ENCODE measurements at regions not wholly inside any gene's neighbourhood (a gene's known extent, or its start where the extent isn't known, plus 50 kb on each side); places are given as distances from the start of the nearest gene placed in this dataset.

- Histone ChIP-seq H3K27ac (ENCODE audit: low read depth, low read length) (peak overlapping the region; percentile 27), H3K4me3 (ENCODE audit: insufficient read depth, low read length) (peak overlapping the region; percentile 49)
- no peak for TF ChIP-seq CTCF (IDR thresholded peaks at IDR 0.05; ENCODE audit: extremely low read depth, low read depth, low read length)
These were observed 90.6 kb downstream of the SPRY2 start for GRCh38 chr13:80250213-80250810.

GRCh38 chr13:80249516-80250212, 91.3 kb downstream of the SPRY2 start:
- peak overlapping the region; percentile 49 for H3K4me3 ChIP-seq (ENCODE audit: insufficient read depth, low read length)
- H2AFZ ChIP-seq (ENCODE audit: low read length), result peak overlapping the region; percentile 64
- DNase-seq (ENCODE audit: insufficient read length, low spot score, missing footprints), result no peak
- no peaks in the 10 kb centered on the region for H4K20me1 ChIP-seq (ENCODE audit: insufficient read depth, low read length)
- H3K9me3 ChIP-seq (ENCODE audit: low read depth, low read length), result no peaks in the 10 kb centered on the region
- H3K36me3 ChIP-seq (ENCODE audit: insufficient read depth, low read length), result no peaks in the 10 kb centered on the region
- no peaks in the 10 kb centered on the region for H3K79me2 ChIP-seq (ENCODE audit: insufficient read depth, low read length)
- peaks cover 4% of the 10 kb centered on the region for H3K4me1 ChIP-seq (ENCODE audit: insufficient read depth, low read length)
- no peaks in the 10 kb centered on the region for H3K27me3 ChIP-seq (ENCODE audit: insufficient read depth, low read length)
- no peak for TF ChIP-seq CTCF (IDR thresholded peaks at IDR 0.05; ENCODE audit: extremely low read depth, low read depth, low read length)
- peak overlapping the region; percentile 27 for H3K27ac ChIP-seq (ENCODE audit: low read depth, low read length)
- H3K4me2 ChIP-seq (ENCODE audit: insufficient read depth, low read length), result peak overlapping the region; percentile 75

More at GRCh38 chr13:80250213-80250810, 90.6 kb downstream of the SPRY2 start:
- Histone ChIP-seq H3K4me2 (ENCODE audit: insufficient read depth, low read length) (peak overlapping the region; percentile 75), H3K9me3 (ENCODE audit: low read depth, low read length) (no peaks in the 10 kb centered on the region), H3K36me3 (ENCODE audit: insufficient read depth, low read length) (no peaks in the 10 kb centered on the region), H3K79me2 (ENCODE audit: insufficient read depth, low read length) (no peaks in the 10 kb centered on the region), H4K20me1 (ENCODE audit: insufficient read depth, low read length) (no peaks in the 10 kb centered on the region), H2AFZ (ENCODE audit: low read length) (peak overlapping the region; percentile 64), H3K27me3 (ENCODE audit: insufficient read depth, low read length) (no peaks in the 10 kb centered on the region), H3K4me1 (ENCODE audit: insufficient read depth, low read length) (peaks cover 4% of the 10 kb centered on the region)
- DNase-seq (ENCODE audit: insufficient read length, low spot score, missing footprints), result peak; percentile 3

- Histone ChIP-seq H3K27me3 (ENCODE audit: insufficient read depth, low read length) (no peaks in the 10 kb centered on the region), H4K20me1 (ENCODE audit: insufficient read depth, low read length) (no peaks in the 10 kb centered on the region), H3K79me2 (ENCODE audit: insufficient read depth, low read length) (no peaks in the 10 kb centered on the region), H2AFZ (ENCODE audit: low read length) (peak overlapping the region; percentile 24), H3K4me2 (ENCODE audit: insufficient read depth, low read length) (no peak overlapping the region), H3K4me1 (ENCODE audit: insufficient read depth, low read length) (peaks cover 4% of the 10 kb centered on the region), H3K9me3 (ENCODE audit: low read depth, low read length) (no peaks in the 10 kb centered on the region), H3K27ac (ENCODE audit: low read depth, low read length) (no peak overlapping the region), H3K4me3 (ENCODE audit: insufficient read depth, low read length) (no peak overlapping the region), H3K36me3 (ENCODE audit: insufficient read depth, low read length) (no peaks in the 10 kb centered on the region)
- no peak for DNase-seq (ENCODE audit: insufficient read length, low spot score, missing footprints)
- TF ChIP-seq CTCF (IDR thresholded peaks at IDR 0.05; ENCODE audit: extremely low read depth, low read depth, low read length), result no peak
These were observed 95.7 kb downstream of the SPRY2 start for GRCh38 chr13:80245162-80245733.

- Histone ChIP-seq H3K79me2 (ENCODE audit: insufficient read depth, low read length) (no peaks in the 10 kb centered on the region), H3K4me1 (ENCODE audit: insufficient read depth, low read length) (peaks cover 1% of the 10 kb centered on the region), H3K27me3 (ENCODE audit: insufficient read depth, low read length) (no peaks in the 10 kb centered on the region), H3K27ac (ENCODE audit: low read depth, low read length) (no peak overlapping the region), H3K9me3 (ENCODE audit: low read depth, low read length) (no peaks in the 10 kb centered on the region), H3K4me3 (ENCODE audit: insufficient read depth, low read length) (no peak overlapping the region), H3K4me2 (ENCODE audit: insufficient read depth, low read length) (no peak overlapping the region), H4K20me1 (ENCODE audit: insufficient read depth, low read length) (no peaks in the 10 kb centered on the region), H3K36me3 (ENCODE audit: insufficient read depth, low read length) (no peaks in the 10 kb centered on the region), H2AFZ (ENCODE audit: low read length) (no peak overlapping the region)
- no peak for TF ChIP-seq CTCF (IDR thresholded peaks at IDR 0.05; ENCODE audit: extremely low read depth, low read depth, low read length)
- no peak for DNase-seq (ENCODE audit: insufficient read length, low spot score, missing footprints)
These were observed 96.4 kb downstream of the SPRY2 start for GRCh38 chr13:80244574-80244973.
